ENCODE measurements at regions not wholly inside any gene's neighbourhood (a gene's known extent, or its start where the extent isn't known, plus 50 kb on each side); places are given as distances from the start of the nearest gene placed in this dataset.

DNA sequence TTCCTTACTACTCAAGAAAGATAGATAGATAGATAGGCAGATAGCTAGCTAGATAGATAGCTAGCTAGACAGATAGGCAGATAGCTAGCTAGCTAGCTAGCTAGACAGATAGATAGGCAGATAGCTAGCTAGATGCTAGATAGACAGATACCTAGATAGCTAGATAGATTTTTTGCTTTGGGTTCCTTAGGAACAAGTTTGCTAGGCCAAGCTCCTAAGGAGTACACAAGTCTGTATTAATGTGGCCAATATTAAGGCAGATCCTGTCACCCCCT, 61.7 kb upstream of the VPREB1 start:
- Histone ChIP-seq H3K36me3 (ENCODE audit: control insufficient read depth in 2 of 2, extremely low read depth in 1 of 2, insufficient read depth in 2 of 2, low read length in 2 of 2) (no peaks in the 10 kb centered on the region), H3K9ac (replicated peaks; ENCODE audit: extremely low read depth, insufficient read depth, low read length) (no peak overlapping the region), H3K4me3 (replicated peaks in 1 of 3; ENCODE audit: insufficient read depth in 1 of 3, low read depth in 1 of 3, low read length in 3 of 3) (no peak overlapping the region), H3K9me3 (replicated peaks; ENCODE audit: control insufficient read depth, insufficient read depth, low read length) (no peaks in the 10 kb centered on the region), H2AFZ (ENCODE audit: low read depth, low read length) (no peak overlapping the region), H3K27ac (ENCODE audit: insufficient read depth, low read depth, low read length) (no peak overlapping the region), H3K4me1 (ENCODE audit: control insufficient read depth, extremely low read depth, insufficient read depth, low read length) (no peaks in the 10 kb centered on the region), H4K20me1 (replicated peaks; ENCODE audit: control insufficient read depth, extremely low read depth, insufficient read depth, low read length) (no peaks in the 10 kb centered on the region), H3K9me1 (replicated peaks; ENCODE audit: control insufficient read depth, extremely low read depth, insufficient read depth, low read length) (no peaks in the 10 kb centered on the region), H3K27me3 (ENCODE audit: control insufficient read depth in 2 of 2, insufficient read depth in 2 of 2, low read length in 2 of 2) (peaks cover 6 to 40% of the 10 kb centered on the region in 2 experiments), H3K79me2 (ENCODE audit: control insufficient read depth, insufficient read depth, low read length) (no peaks in the 10 kb centered on the region), H3K4me2 (ENCODE audit: insufficient read depth, low read length) (no peak overlapping the region)
- no peak for FAIRE-seq
- BruUV-seq (replicated peaks): no TSS peak
- dilution Hi-C loops (cut with MboI; ENCODE audit: extremely low pct_ligation_motif_present, low sequenced_read_pairs) (no loop called here), intact Hi-C loops (cut with micrococcal nuclease) (no loop called here)
- DNase-seq (ENCODE audit: low read depth, low spot score): no peak
- TF ChIP-seq FOS (IDR thresholded peaks at IDR 0.05; ENCODE audit: borderline replicate concordance, insufficient read depth, low read length) (no peak), POLR2A (IDR thresholded peaks at IDR 0.05; ENCODE audit: low read depth, low read length) (no peak), GATA2 (IDR thresholded peaks at IDR 0.05; ENCODE audit: insufficient read depth, insufficient read length, low read depth, low read length) (no peak), EZH2 (IDR thresholded peaks at IDR 0.05; ENCODE audit: borderline replicate concordance, low read depth, low read length, severe bottlenecking) (no peak)
- TF ChIP-seq, protein P1, sequence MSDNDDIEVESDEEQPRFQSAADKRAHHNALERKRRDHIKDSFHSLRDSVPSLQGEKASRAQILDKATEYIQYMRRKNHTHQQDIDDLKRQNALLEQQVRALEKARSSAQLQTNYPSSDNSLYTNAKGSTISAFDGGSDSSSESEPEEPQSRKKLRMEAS (IDR thresholded peaks at IDR 0.05; ENCODE audit: insufficient read depth, insufficient read length): no peak
- TF ChIP-seq, protein P2, sequence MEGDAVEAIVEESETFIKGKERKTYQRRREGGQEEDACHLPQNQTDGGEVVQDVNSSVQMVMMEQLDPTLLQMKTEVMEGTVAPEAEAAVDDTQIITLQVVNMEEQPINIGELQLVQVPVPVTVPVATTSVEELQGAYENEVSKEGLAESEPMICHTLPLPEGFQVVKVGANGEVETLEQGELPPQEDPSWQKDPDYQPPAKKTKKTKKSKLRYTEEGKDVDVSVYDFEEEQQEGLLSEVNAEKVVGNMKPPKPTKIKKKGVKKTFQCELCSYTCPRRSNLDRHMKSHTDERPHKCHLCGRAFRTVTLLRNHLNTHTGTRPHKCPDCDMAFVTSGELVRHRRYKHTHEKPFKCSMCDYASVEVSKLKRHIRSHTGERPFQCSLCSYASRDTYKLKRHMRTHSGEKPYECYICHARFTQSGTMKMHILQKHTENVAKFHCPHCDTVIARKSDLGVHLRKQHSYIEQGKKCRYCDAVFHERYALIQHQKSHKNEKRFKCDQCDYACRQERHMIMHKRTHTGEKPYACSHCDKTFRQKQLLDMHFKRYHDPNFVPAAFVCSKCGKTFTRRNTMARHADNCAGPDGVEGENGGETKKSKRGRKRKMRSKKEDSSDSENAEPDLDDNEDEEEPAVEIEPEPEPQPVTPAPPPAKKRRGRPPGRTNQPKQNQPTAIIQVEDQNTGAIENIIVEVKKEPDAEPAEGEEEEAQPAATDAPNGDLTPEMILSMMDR (IDR thresholded peaks at IDR 0.05; ENCODE audit: extremely low read depth in 1 of 2, insufficient read depth in 1 of 2, low read depth in 1 of 2, low read length in 2 of 2): no peak
- POLR2A ChIA-PET: no interaction called here
- CTCF ChIA-PET: interaction anchor here (1.4 to 5.1 kb wide), 2 partner anchors 14 to 28 kb away, joined by 3 to 66 read pairs; no protein-coding TSS in a partner anchor

All from endothelial cell of umbilical vein (primary cell).